ENCODE measurements at regions not wholly inside any gene's neighbourhood (a gene's known extent, or its start where the extent isn't known, plus 50 kb on each side); places are given as distances from the start of the nearest gene placed in this dataset.

- no peak for DNase-seq
Observed at GRCh38 chr11:134794192-134794591, 382.1 kb upstream of the B3GAT1 start.

GRCh38 chr11:134792677-134793076 lies 380.6 kb upstream of the B3GAT1 start:
- no peak for DNase-seq

DNA sequence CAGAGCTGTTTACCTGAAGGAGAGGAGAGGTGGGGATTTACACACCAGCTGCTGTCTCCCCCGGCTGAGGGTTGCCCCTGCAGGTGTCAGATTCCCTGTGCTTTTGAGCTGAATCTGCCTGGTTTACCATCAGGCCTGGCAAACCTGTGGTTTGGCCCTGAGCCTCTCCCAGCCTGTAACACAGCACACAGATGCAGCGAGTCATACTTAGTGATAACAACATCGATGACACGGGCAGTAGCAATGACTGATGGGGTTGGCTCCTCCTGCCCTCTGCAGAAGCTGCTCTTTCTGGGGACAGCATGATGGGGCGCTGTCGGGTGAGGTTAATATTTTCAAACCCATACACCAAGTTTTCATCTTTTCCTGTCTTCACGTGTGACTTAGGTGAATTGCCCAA lies 380.0 kb upstream of the B3GAT1 start:
- DNase-seq: peak; percentile 87

GRCh38 chr11:134791102-134791501 lies 379.1 kb upstream of the B3GAT1 start:
- DNase-seq: no peak

GRCh38 chr11:134789104-134789503 lies 377.1 kb upstream of the B3GAT1 start:
- no peak for DNase-seq

- no peak for DNase-seq
Observed at GRCh38 chr11:134786636-134787035, 374.6 kb upstream of the B3GAT1 start.

GRCh38 chr11:134785660-134786284 lies 373.7 kb upstream of the B3GAT1 start:
- DNase-seq: no peak

DNA sequence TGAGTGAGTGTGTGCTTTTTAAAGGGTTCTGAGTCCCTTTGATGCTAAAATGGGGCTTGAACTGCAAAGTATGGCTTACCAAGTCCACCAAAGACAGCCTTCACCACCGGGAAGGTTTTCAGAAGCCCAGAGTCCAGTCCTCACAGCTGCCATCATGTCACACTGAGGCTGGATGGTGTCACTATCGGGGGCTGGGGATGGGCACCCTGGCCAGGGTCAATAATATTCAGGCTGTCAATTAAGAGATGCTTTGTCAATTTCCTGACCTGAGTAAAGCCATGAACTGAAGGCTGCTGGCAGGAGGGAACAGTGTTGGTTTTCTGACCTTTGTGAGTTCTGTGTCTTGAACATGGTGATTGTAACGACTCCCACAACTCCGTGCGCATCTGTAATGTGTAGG lies 373.0 kb upstream of the B3GAT1 start:
- DNase-seq: no peak

DNA sequence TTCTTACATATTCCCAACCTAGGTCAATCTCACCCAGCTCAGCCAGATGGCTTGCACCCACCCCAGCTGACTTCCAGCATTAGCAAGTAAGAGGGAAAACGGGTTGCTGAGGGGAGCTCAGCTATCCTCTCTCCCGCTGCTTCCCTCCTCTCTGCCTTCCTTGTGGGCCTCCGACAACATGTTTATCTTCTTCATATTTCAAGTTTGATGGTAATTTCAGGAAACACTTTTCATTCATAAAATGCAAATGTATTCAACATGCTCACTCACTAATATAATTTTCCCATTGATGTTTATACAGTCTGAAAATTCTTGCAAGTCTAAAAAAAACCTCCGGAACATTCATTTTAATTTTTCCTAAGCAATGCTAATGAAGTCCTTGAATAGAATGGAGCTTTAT lies 372.5 kb upstream of the B3GAT1 start:
- no peak for DNase-seq

- no peak for DNase-seq
Observed at GRCh38 chr11:134784046-134784445, 372.0 kb upstream of the B3GAT1 start.

DNA sequence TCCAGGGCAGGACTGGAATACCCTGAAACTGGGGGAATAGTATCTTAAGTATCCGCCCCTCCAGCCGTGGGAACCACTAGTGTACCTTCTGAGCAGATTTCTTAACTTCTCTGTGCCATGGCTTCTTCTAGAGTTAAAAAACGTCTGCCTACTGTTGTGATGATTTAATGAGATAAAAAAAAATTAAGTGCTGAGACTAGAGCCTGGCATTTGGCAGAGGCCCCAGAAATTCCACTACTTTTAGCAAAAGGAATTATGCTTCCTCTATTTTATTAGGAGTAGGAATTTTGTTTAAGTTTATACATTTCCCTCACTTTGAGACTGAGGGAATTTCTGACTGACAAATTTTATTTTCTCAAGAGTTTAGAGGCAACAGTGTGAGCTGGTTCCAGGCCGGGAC lies 371.2 kb upstream of the B3GAT1 start:
- DNase-seq: no peak

DNA sequence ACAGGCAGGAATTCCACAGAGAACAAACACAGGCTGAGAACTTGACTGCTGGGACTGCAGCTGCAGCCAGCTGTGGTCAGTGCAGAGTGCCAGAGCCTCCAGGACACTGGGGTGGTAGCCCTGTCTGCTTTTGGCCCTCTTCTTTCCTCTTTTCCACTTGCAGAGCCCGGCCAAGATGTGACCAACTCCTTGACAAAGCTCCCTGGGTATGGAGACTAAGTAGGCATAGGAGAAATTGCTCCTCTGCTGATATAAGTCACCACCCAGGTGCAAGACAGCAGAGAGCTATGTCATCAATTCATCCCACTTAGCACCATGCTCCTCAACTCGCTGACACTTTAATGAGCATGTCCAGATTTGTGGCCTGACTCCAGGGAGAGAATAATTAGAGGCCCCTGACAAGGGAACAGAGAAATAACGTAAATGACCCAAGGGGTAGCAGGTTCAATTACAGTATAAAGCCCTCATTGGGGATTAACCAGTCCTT lies 369.4 kb upstream of the B3GAT1 start:
- DNase-seq: no peak

DNA sequence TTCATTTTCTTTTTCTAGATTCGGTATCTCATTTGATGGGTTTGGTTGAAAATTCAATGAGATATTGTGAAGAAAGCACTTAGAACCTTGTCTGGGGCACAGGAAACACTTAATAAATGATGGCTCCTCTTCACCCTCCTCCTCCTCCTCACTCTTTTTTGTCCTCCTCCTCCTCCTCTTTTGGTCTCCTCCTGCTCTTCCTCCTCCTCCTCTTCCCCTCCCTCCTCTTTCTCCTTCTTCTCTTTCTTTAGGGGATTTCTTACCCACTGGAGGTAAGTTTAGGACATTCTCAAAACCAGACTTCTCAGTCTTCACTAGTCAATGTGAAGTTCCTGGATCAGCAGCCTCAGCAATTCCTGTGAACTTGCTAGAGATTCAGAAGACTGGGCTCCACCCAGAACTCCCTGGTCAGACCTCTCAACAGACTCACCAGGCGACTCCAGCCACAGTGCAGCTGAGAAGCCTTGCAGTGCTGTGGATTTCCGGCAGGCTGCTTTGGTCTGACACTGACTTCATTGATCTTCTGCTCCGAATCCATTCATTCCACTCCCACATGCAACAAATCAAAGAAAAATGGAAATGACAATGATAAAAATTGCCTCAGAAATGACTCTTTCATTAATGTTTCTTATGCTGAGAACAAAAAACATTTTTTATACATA lies 368.6 kb upstream of the B3GAT1 start:
- no peak for DNase-seq

DNA sequence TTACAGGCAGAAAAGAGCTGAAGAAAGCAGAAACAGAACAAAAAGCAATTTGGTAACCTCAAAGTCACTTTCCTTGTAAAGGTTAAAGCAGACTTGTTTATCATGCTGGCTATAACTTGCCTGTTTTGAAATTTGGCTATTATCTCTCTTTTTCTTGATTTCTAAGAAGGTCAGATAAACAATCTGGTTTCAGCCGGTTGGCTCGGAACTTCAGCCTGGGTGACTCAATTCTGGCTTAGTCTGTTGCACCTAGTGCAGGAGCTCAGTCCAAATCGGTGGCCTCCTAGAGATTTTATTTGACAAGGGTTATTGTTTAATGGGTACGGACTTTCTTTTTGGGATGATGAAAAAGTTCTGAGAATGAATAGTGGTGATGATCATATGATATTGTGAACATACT lies 367.1 kb upstream of the B3GAT1 start:
- no peak for DNase-seq

GRCh38 chr11:134768463-134768862 lies 356.4 kb upstream of the B3GAT1 start:
- DNase-seq: no peak

DNA sequence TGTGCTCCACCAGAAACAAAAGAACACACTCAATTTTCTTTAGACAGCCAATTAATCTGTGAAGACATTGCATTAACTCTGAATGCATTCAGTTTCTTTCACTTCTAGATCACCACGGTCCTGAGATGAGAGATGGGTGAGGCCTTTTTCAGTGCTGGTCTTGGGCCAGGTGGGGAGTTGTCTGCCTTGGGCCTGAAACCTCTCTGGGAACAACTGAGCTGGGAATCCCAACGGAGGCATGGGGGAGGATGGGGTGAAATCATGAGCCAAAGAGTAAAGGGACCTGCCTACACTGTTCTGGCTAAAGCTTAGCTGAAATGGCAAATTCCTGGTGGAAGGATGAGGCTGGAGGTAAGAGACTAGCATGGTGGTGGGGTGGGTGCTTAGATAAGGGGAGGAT lies 353.5 kb upstream of the B3GAT1 start:
- DNase-seq: no peak

GRCh38 chr11:134764966-134765365 lies 352.9 kb upstream of the B3GAT1 start:
- DNase-seq: peak; percentile 22

GRCh38 chr11:134764367-134764766 lies 352.3 kb upstream of the B3GAT1 start:
- DNase-seq: peak; percentile 35

DNA sequence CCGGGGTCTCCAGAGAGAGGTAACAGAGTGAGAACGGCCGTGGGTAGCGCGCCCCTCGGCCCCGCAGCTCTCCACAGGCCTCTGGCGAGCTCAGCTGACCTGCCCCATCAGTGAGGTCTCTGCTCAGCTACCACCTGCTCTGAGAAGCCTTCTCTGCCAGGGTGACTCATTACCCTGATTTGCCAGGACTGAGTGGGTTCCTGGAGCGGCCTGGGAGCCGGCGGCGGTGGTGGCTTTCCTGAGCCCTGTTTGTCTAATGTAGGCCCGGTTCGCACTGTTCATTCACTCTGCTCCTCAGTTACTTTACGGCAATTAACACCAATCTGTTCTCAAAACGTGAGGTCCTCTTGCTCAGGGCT lies 351.0 kb upstream of the B3GAT1 start:
- peak; percentile 45 for DNase-seq

DNA sequence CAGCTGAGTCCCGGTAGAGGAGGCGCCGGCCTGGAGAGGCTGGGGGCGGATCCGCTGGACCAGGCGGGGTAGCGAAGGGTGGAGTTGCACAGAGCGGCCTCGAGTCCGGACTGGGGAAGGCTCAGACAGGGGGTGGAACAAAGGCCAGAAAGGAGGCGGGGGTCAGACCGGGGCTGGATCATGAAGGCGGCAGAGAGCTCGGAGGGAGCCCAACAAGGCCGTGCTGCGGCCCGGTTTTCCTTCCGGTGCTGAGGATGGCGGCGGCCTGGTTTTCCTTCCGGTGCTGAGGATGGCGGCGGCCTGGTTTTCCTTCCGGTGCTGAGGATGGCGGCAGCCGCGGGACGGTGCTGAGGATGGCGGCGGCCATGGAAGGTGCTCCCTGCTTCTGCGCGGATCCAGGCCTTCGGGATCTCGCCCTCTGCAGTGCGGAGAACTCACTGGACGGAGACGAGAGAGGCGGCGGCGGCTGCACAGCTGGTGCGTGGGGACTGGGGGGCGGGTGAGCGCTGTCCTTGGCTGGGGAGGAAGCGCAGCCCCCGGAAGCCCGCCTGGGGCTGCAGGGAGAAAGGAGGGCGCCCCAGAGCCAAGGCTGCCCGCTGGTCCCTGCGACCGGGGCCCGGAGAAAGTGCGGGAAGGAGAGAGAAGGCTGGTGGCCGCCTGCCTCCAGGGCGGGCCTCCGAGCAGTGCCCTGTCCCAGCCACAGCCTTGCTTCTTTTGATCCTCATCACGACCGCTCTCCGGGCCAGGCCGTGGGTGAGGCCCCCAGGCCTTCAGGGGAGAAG lies 350.4 kb upstream of the B3GAT1 start:
- peak; percentile 47 for DNase-seq

DNA sequence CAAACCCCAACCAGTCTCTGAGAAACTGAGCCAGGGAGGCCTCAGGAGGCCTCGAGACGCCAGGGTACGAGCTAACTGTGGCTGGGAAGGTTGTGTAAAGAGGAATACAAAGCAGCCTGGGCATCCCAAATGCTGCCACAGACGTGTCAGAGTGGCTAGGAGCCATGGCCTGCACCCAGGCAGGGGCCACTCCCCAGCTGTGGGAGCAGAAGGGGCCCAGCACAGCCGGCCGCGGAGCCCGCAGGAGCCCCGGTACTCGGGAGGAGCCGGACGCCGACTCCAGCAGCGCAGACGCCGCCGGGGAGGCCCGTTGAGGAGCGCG lies 349.8 kb upstream of the B3GAT1 start:
- DNase-seq: peak; percentile 14

DNA sequence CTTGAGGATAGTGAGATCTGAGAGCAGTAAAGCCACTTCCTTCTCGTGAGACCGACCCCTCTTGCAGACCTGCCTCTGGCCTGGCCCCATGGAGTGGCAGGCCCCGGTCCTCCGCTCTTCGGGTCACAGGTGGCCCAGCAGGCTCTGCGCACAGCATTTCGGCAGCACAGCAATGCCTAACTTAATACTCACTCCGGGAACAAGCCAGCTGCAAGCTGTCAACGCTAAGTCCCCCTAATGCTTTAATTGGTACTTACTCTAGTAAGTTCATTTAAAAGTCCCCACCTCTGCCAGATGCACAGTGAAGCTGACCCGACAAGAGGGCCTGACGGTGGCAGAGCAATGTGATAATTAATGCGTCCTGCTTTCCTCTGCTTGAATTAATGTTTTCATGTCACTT lies 349.3 kb upstream of the B3GAT1 start:
- peak; percentile 38 for DNase-seq

DNA sequence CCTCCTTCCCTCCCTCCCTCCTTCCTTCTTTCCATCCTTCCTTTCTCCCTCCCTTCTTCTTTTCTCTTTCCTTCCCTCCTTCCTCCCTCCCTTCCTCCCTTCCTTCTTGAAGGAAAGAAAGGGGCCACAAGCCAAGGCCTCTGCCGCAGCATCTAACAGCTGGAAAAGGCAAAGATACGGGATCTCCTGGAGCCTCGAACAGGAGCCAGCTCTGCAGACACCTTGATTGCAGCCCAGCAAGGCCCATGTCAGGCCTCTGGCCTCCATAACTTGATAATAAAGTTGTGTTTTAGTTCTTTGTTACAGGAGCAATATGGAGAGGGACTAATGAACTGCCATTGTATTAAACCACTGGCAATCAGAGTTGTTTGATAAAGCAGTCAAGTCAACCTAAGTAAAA lies 348.9 kb upstream of the B3GAT1 start:
- DNase-seq: no peak

DNA sequence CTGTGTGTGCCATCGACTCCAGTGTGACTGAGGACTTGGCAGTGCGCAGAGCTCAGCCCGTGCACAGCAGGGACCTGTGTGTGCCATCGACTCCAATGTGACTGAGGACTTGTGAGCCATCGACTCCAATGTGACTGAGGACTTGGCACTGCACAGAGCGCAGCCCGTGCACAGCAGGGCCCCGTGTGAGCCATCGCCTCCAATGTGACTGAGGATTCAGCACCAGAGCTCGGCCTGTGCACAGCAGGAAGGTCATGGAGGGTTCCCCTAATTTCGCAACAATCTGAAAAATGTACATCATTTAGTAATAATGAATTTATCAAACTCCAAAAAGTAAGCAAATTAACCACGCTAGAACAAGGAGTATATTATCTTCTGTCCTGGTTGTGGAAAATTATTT lies 348.3 kb upstream of the B3GAT1 start:
- DNase-seq: peak; percentile 30
